Endothelial cell of umbilical vein (primary cell): ENCODE measurements at regions not wholly inside any gene's neighbourhood (a gene's known extent, or its start where the extent isn't known, plus 50 kb on each side); places are given as distances from the start of the nearest gene placed in this dataset.
"Not testable (repeated sequence)": the region's sequence is repeated elsewhere in the genome, so short reads cannot be mapped to it uniquely, and the experiment has no call there.

Source experiments
- BruUV-seq: library from RNA; stranded (reverse); fragments of 400-500 nt; replicated peaks from 2 replicates; lab custom pipeline; 2021; lab: Mats Ljungman, UMichigan
- CTCF ChIA-PET: fragments of 300-600, 350-600 bp; sonication (Branson Sonifier 250); formaldehyde crosslinking; loops from one replicate; lab custom pipeline; 2021; ENCODE audit warnings: antibody characterized with exemption, inconsistent platforms; lab: Charles Lee
- POLR2A ChIA-PET: fragments of 300-600, 350-600 bp; sonication (Branson Sonifier 250); formaldehyde crosslinking; loops from one replicate; lab custom pipeline; 2021; ENCODE audit warnings: antibody characterized with exemption, inconsistent platforms; lab: Charles Lee
- DNase-seq: peaks from one replicate; pipeline ENCODE4 v3.0.0-alpha.2; 2011; ENCODE audit warnings: low read depth, low spot score
- FAIRE-seq: peaks from 2 replicates; lab custom pipeline; 2011; peaks lifted over from hg19 to GRCh38; lab: Jason Lieb, UNC
- H2AFZ ChIP-seq: 2 replicates; pipeline ENCODE4 v1.6.0; 2012; ENCODE audit warnings: low read depth, low read length, control low read depth, inconsistent platforms
- H3K27ac ChIP-seq: 2 replicates; pipeline ENCODE4 v1.5.1; 2011; ENCODE audit warnings: low read depth, mild to moderate bottlenecking, control low read depth, low read length, moderate library complexity; ENCODE audit not compliant: insufficient read depth
- H3K27me3 ChIP-seq, 2 experiments: 2 replicates each; pipeline versions ENCODE4 v1.6.0 to v1.6.1; 2011; ENCODE audit warnings: low read length in 2 of 2, mixed read lengths in 1 of 2; ENCODE audit not compliant: control insufficient read depth in 2 of 2, insufficient read depth in 2 of 2
- H3K36me3 ChIP-seq, 2 experiments: 2 replicates in 1 of 2; 3 replicates in 1 of 2; pipeline ENCODE4 v1.5.1; 2011; ENCODE audit warnings: low read length in 2 of 2, mild to moderate bottlenecking in 1 of 2, moderate library complexity in 1 of 2; ENCODE audit not compliant: control insufficient read depth in 2 of 2, insufficient read depth in 2 of 2; ENCODE audit errors: extremely low read depth in 1 of 2
- H3K4me1 ChIP-seq: 3 replicates; pipeline ENCODE4 v1.5.1; 2011; ENCODE audit warnings: mild to moderate bottlenecking, low read length; ENCODE audit not compliant: control insufficient read depth, insufficient read depth; ENCODE audit errors: extremely low read depth
- H3K4me2 ChIP-seq: 2 replicates; pipeline ENCODE4 v1.6.1; 2011; ENCODE audit warnings: low read length, control low read depth, mixed read lengths; ENCODE audit not compliant: insufficient read depth
- H3K4me3 ChIP-seq, 3 experiments: fragments of 200-600 bp in 1 of 3; sonication (generic), shearing (Covaris generic) in 1 of 3; replicated peaks in 1 of 3; 2 replicates each; pipeline ENCODE4 v1.5.1; 2011 to 2016; ENCODE audit warnings: control low read depth in 3 of 3, low read length in 3 of 3, mild to moderate bottlenecking in 2 of 3, inconsistent platforms in 1 of 3, low read depth in 1 of 3, moderate library complexity in 1 of 3; ENCODE audit not compliant: insufficient read depth in 1 of 3
- H3K79me2 ChIP-seq: 2 replicates; pipeline ENCODE4 v1.6.0; 2012; ENCODE audit warnings: low read length, inconsistent platforms; ENCODE audit not compliant: control insufficient read depth, insufficient read depth
- H3K9ac ChIP-seq: replicated peaks from 2 replicates; pipeline ENCODE3; 2011; ENCODE audit warnings: low read length, control low read depth; ENCODE audit not compliant: insufficient read depth; ENCODE audit errors: extremely low read depth
- H3K9me1 ChIP-seq: replicated peaks from 3 replicates; pipeline ENCODE4 v1.6.0; 2011; ENCODE audit warnings: mild to moderate bottlenecking, low read length; ENCODE audit not compliant: control insufficient read depth, insufficient read depth; ENCODE audit errors: extremely low read depth
- H3K9me3 ChIP-seq: replicated peaks from 2 replicates; pipeline ENCODE4 v1.5.1; 2012; ENCODE audit warnings: low read length, inconsistent platforms; ENCODE audit not compliant: control insufficient read depth, insufficient read depth
- H4K20me1 ChIP-seq: replicated peaks from 2 replicates; pipeline ENCODE3; 2011; ENCODE audit warnings: mild to moderate bottlenecking, low read length; ENCODE audit not compliant: control insufficient read depth, insufficient read depth; ENCODE audit errors: extremely low read depth
- dilution Hi-C: fragments of 300-500 bp; cut with MboI; formaldehyde crosslinking; loops from one replicate; pipeline ENCODE4 v1.15.0; 2019; ENCODE audit warnings: low sequenced_read_pairs; ENCODE audit not compliant: extremely low pct_ligation_motif_present
- intact Hi-C: fragments of 100-400 bp; cut with micrococcal nuclease; formaldehyde crosslinking; loops from one replicate; pipeline ENCODE4 v1.10.0; 2022

GRCh38 chr9:41648564-41648963, 459.4 kb upstream of the ZNG1F start:
- H3K4me1 ChIP-seq, H3K79me2 ChIP-seq, H3K27me3 ChIP-seq, H3K36me3 ChIP-seq, dilution Hi-C loops, H3K27ac ChIP-seq, FAIRE-seq, H3K9ac ChIP-seq, H3K9me1 ChIP-seq, H4K20me1 ChIP-seq, BruUV-seq, H3K9me3 ChIP-seq, CTCF ChIA-PET, H3K4me3 ChIP-seq, intact Hi-C loops, H3K4me2 ChIP-seq, DNase-seq, H2AFZ ChIP-seq, POLR2A ChIA-PET: not testable (repeated sequence)

- dilution Hi-C loops: not testable (repeated sequence)
Measured at GRCh38 chr9:41646246-41646645, 457.1 kb upstream of the ZNG1F start.

GRCh38 chr9:41643571-41644279, 454.6 kb upstream of the ZNG1F start:
- FAIRE-seq, H3K36me3 ChIP-seq, H3K9me1 ChIP-seq, H3K4me2 ChIP-seq, dilution Hi-C loops, POLR2A ChIA-PET, H4K20me1 ChIP-seq, H3K9ac ChIP-seq, H3K79me2 ChIP-seq, H3K4me1 ChIP-seq, H3K27me3 ChIP-seq, CTCF ChIA-PET, H3K9me3 ChIP-seq, intact Hi-C loops: not testable (repeated sequence)
- Histone ChIP-seq H2AFZ (peak overlapping the region; percentile 79), H3K27ac (peak overlapping the region; percentile 65), H3K4me3 (peak overlapping the region in 1 of 3 experiments; percentile 37)
- TSS peak; percentile 94 for BruUV-seq
- DNase-seq: peak; percentile 51

More at GRCh38 chr9:41646246-41646645, 457.1 kb upstream of the ZNG1F start:
- H3K4me2 ChIP-seq, H3K9me3 ChIP-seq, H3K4me3 ChIP-seq, H2AFZ ChIP-seq, H3K9me1 ChIP-seq, H3K36me3 ChIP-seq, H3K4me1 ChIP-seq, BruUV-seq, H3K27me3 ChIP-seq, H3K27ac ChIP-seq, FAIRE-seq, DNase-seq, POLR2A ChIA-PET, H3K9ac ChIP-seq, CTCF ChIA-PET, H4K20me1 ChIP-seq, intact Hi-C loops, H3K79me2 ChIP-seq: not testable (repeated sequence)

- H3K79me2 ChIP-seq, H4K20me1 ChIP-seq, H3K9me1 ChIP-seq, dilution Hi-C loops, CTCF ChIA-PET, POLR2A ChIA-PET, H3K27me3 ChIP-seq, BruUV-seq, H3K9ac ChIP-seq, H3K4me2 ChIP-seq, H3K27ac ChIP-seq, H3K4me3 ChIP-seq, FAIRE-seq, intact Hi-C loops, H3K36me3 ChIP-seq, H2AFZ ChIP-seq, H3K4me1 ChIP-seq, H3K9me3 ChIP-seq, DNase-seq: not testable (repeated sequence)
Measured at GRCh38 chr9:41633726-41634125, 444.6 kb upstream of the ZNG1F start.
